ENCODE measurements at regions not wholly inside any gene's neighbourhood (a gene's known extent, or its start where the extent isn't known, plus 50 kb on each side); places are given as distances from the start of the nearest gene placed in this dataset.

- DNase-seq (ENCODE audit: low read depth, low spot score), result no peak
These were observed 268.3 kb upstream of the SPRED2 start for GRCh38 chr2:65700720-65701119.

- DNase-seq (ENCODE audit: low read depth, low spot score), result no peak
These were observed 267.7 kb upstream of the SPRED2 start for GRCh38 chr2:65700004-65700651.

GRCh38 chr2:65691816-65692215, 259.4 kb upstream of the SPRED2 start:
- no peak for DNase-seq (ENCODE audit: low read depth, low spot score)

- no peak for DNase-seq (ENCODE audit: low read depth, low spot score)
These were observed 255.9 kb upstream of the SPRED2 start for GRCh38 chr2:65688141-65688886.

GRCh38 chr2:65687614-65688013, 255.2 kb upstream of the SPRED2 start:
- DNase-seq (ENCODE audit: low read depth, low spot score), result no peak

- no peak for DNase-seq (ENCODE audit: low read depth, low spot score)
These were observed 254.6 kb upstream of the SPRED2 start for GRCh38 chr2:65686928-65687521.

GRCh38 chr2:65681503-65681902, 249.1 kb upstream of the SPRED2 start:
- no peak for DNase-seq (ENCODE audit: low read depth, low spot score)

GRCh38 chr2:65678779-65679391, 246.5 kb upstream of the SPRED2 start:
- no peak for DNase-seq (ENCODE audit: low read depth, low spot score)

- DNase-seq (ENCODE audit: low read depth, low spot score), result no peak
These were observed 243.0 kb upstream of the SPRED2 start for GRCh38 chr2:65675350-65675749.

- no peak for DNase-seq (ENCODE audit: low read depth, low spot score)
These were observed 239.4 kb upstream of the SPRED2 start for GRCh38 chr2:65671670-65672242.

GRCh38 chr2:65669574-65669973, 237.2 kb upstream of the SPRED2 start:
- DNase-seq (ENCODE audit: low read depth, low spot score), result no peak

GRCh38 chr2:65668744-65669143, 236.3 kb upstream of the SPRED2 start:
- no peak for DNase-seq (ENCODE audit: low read depth, low spot score)

GRCh38 chr2:65666156-65666725, 233.8 kb upstream of the SPRED2 start:
- no peak for DNase-seq (ENCODE audit: low read depth, low spot score)

- no peak for DNase-seq (ENCODE audit: low read depth, low spot score)
These were observed 232.5 kb upstream of the SPRED2 start for GRCh38 chr2:65664931-65665330.

- no peak for DNase-seq (ENCODE audit: low read depth, low spot score)
These were observed 231.5 kb upstream of the SPRED2 start for GRCh38 chr2:65663831-65664407.

GRCh38 chr2:65662654-65663432, 230.4 kb upstream of the SPRED2 start:
- no peak for DNase-seq (ENCODE audit: low read depth, low spot score)

GRCh38 chr2:65661980-65662653, 229.7 kb upstream of the SPRED2 start:
- no peak for DNase-seq (ENCODE audit: low read depth, low spot score)

GRCh38 chr2:65660340-65660739, 227.9 kb upstream of the SPRED2 start:
- DNase-seq (ENCODE audit: low read depth, low spot score), result no peak

GRCh38 chr2:65658881-65659280, 226.5 kb upstream of the SPRED2 start:
- no peak for DNase-seq (ENCODE audit: low read depth, low spot score)

GRCh38 chr2:65658266-65658665, 225.9 kb upstream of the SPRED2 start:
- no peak for DNase-seq (ENCODE audit: low read depth, low spot score)
